Right lobe of liver (tissue), 6 donors: ENCODE measurements at regions not wholly inside any gene's neighbourhood (a gene's known extent, or its start where the extent isn't known, plus 50 kb on each side); places are given as distances from the start of the nearest gene placed in this dataset.
A peak's percentile ranks its signal among the peaks of the same experiment; 100 is the strongest.

ENCODE experiments used
- ATAC-seq, 4 donors: fragments of 200-7000 bp; cut with Tn5 transposase; one replicate each; pipeline ENCODE4 v1.9.1; 2020; ENCODE audit warnings: mild to moderate bottlenecking in 4 of 4, moderate library complexity in 4 of 4
- DNase-seq, 3 donors: peaks; one replicate each; pipeline ENCODE4 v3.0.0-alpha.2; 2020
- H3K27ac ChIP-seq, 3 donors: fragments of 200-600 bp; one replicate each; pipeline ENCODE4 v1.8.0; 2022
- H3K27me3 ChIP-seq, 2 donors: fragments of 200-600 bp; one replicate each; pipeline ENCODE4 v1.8.0; 2022
- H3K36me3 ChIP-seq, 4 donors: fragments of 200-600 bp; sonication (generic) in 1 of 4; one replicate each; pipeline versions ENCODE4 v1.5.1 to v1.8.0; 2017 to 2022; ENCODE audit warnings: control low read depth in 1 of 4
- H3K4me1 ChIP-seq, 4 donors: fragments of 200-600 bp; sonication (generic) in 1 of 4; one replicate each; pipeline versions ENCODE4 v1.5.1 to v1.8.0; 2017 to 2022; ENCODE audit warnings: control low read depth in 1 of 4
- H3K4me3 ChIP-seq, 3 donors: fragments of 200-600 bp; one replicate each; pipeline ENCODE4 v1.8.0; 2022
- H3K9me3 ChIP-seq, 4 donors: fragments of 200-600 bp; sonication (generic) in 1 of 4; one replicate each; pipeline versions ENCODE4 v1.5.1 to v1.8.0; 2017 to 2022; ENCODE audit warnings: control low read depth in 1 of 4
- POLR2A ChIP-seq: fragments of 450-650 bp; IDR thresholded peaks from one replicate; pipeline ENCODE4 v1.6.1; 2017; ENCODE audit warnings: antibody characterized with exemption, mild to moderate bottlenecking
- WGBS: methylation state at CpG from one replicate; pipeline ENCODE4 v1.1.6; 2018; ENCODE audit warnings: low coverage, low lambda C conversion rate; ENCODE audit not compliant: insufficient coverage; ENCODE audit errors: missing lambda C conversion rate; 5-methylcytosine and 5-hydroxymethylcytosine counted together
- intact Hi-C, 2 donors: fragments of 100-400 bp; cut with DNase I; formaldehyde crosslinking; loops; one replicate each; pipeline versions ENCODE4 v1.11.2 to v1.14.1; 2022
- TF ChIP-seq, protein P1 (sequence below), 4 donors: fragments of 200-600 bp in 3 of 4; fragments of 450-650 bp in 1 of 4; IDR thresholded peaks; one replicate each; pipeline versions ENCODE4 v1.5.1 to v1.8.0; 2016 to 2022; ENCODE audit warnings: antibody characterized with exemption in 4 of 4, mild to moderate bottlenecking in 2 of 4
- donor health status: DM: no; HTN: yes; CAD: no.
- donor health status: DM: no; HTN: no; CAD: no.
- donor health status: DM: no; HTN: no; CAD: no.
- donor health status: DM: no; HTN: yes; CAD: no.
- donor health status: DM: no; HTN: yes; CAD: no.

DNA sequence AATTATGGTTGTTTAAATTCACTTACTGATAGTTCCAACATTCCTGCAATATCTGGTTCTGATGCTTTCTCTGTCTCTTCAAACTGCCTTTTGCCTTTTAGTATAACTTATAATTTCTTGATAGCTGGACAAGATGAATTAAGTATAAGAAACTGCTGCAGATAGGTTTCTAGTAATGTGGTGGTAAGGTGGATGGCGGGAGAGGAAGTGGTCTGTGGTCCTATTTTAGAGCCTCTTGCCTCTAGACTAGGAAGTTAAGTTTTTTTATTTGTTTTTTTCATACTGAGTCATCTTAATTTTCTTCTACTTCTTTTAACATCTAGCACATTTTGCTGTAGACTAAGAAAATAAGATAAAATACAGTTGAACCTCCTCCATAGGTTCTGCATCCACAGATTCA is 310.0 kb downstream of the SLITRK2 start:
- no peak for ATAC-seq
- Histone ChIP-seq H3K4me3 (no peak overlapping the region), H3K4me1 (no peaks in the 10 kb centered on the region), H3K9me3 (no peaks in the 10 kb centered on the region), H3K36me3 (no peaks in the 10 kb centered on the region), H3K27ac (no peak overlapping the region), H3K27me3 (no peaks in the 10 kb centered on the region)
- TF ChIP-seq, protein P1, sequence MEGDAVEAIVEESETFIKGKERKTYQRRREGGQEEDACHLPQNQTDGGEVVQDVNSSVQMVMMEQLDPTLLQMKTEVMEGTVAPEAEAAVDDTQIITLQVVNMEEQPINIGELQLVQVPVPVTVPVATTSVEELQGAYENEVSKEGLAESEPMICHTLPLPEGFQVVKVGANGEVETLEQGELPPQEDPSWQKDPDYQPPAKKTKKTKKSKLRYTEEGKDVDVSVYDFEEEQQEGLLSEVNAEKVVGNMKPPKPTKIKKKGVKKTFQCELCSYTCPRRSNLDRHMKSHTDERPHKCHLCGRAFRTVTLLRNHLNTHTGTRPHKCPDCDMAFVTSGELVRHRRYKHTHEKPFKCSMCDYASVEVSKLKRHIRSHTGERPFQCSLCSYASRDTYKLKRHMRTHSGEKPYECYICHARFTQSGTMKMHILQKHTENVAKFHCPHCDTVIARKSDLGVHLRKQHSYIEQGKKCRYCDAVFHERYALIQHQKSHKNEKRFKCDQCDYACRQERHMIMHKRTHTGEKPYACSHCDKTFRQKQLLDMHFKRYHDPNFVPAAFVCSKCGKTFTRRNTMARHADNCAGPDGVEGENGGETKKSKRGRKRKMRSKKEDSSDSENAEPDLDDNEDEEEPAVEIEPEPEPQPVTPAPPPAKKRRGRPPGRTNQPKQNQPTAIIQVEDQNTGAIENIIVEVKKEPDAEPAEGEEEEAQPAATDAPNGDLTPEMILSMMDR (IDR thresholded peaks at IDR 0.05) = no peak
- no peak for TF ChIP-seq POLR2A
- WGBS = 11% methylated on average over 1 of the region's 1 CpG
- no peak for DNase-seq
- intact Hi-C loops = no loop called here

DNA sequence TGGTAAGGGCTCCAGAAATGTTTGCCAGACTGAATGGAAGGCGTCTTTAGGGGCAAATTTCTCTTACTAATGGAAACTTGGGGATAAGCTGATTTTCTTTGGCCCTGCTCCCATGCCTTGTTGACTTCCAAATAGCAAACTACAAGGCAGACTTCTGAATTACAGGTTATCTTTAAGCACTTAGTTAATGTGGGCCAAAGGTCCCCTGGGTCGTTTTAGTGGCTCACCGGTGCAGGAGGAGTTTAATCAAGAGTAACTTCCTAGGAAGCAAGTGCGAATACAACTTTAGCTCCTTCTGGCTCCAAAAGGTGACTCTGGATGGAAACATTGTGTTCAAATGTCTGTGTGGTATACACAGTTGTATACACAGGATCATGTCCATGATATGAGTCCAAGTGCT is 323.6 kb downstream of the SLITRK2 start:
- Histone ChIP-seq H3K36me3 (no peaks in the 10 kb centered on the region), H3K27me3 (no peaks in the 10 kb centered on the region), H3K9me3 (no peaks in the 10 kb centered on the region), H3K4me1 (no peaks in the 10 kb centered on the region), H3K4me3 (no peak overlapping the region), H3K27ac (no peak overlapping the region)
- no peak for DNase-seq
- no peak for ATAC-seq
- intact Hi-C loops = no loop called here
- TF ChIP-seq POLR2A = no peak
- TF ChIP-seq, protein P1 (IDR thresholded peaks at IDR 0.05) = no peak
- WGBS = 50% methylated on average over 4 of the region's 4 CpGs

DNA sequence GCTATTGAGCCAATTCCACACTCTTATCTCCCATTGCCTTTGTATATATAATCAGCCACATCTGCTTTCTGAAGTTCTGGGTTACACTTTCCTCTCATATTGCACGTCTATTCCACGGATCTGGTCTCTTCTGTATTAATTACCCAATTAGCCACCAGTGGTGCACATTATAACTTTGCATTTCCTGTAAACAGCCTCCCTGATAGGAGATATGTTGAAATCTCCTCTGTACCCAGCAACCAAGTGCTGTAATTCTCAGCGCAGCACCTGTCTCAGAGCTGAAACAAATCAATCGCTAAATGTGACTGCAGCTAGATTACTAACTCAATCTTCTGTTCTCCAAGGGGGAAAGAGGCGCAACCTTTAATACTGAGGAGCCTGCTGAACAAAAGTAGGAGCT is 326.4 kb downstream of the SLITRK2 start:
- Histone ChIP-seq H3K9me3 (no peaks in the 10 kb centered on the region), H3K27ac (no peak overlapping the region), H3K27me3 (no peaks in the 10 kb centered on the region), H3K4me1 (no peaks in the 10 kb centered on the region), H3K36me3 (no peaks in the 10 kb centered on the region), H3K4me3 (no peak overlapping the region)
- intact Hi-C loops = no loop called here
- TF ChIP-seq, protein P1 (IDR thresholded peaks at IDR 0.05) = no peak
- TF ChIP-seq POLR2A = no peak
- 35% methylated on average over 5 of the region's 5 CpGs for WGBS
- DNase-seq (no peak), ATAC-seq (peak in 2 of 4 donors; percentile 43 to 66)

DNA sequence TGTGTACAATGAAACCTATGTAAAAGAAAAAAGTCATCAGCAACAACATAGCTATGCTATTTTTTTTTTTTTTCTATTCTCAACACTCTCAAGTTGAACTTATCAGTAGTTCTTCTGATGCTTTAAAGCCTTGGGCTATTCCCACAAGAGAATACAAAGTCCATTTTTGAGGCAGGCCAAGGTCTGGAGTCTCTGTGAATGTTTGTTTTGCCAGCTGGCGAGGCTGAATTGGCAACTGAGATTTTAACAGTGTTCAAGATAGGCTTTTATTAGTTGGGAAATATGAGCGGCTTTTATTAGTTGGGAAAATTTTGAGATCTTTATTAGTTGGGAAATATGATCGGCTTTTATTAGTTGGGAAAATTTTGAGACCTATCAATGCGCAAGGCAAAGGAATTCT is 336.6 kb downstream of the SLITRK2 start:
- 47% methylated on average over 4 of the region's 4 CpGs for WGBS

More for the DNA sequence above, 336.6 kb downstream of the SLITRK2 start:
- H3K4me3 ChIP-seq = no peak overlapping the region
- intact Hi-C loops = no loop called here
- no peaks in the 10 kb centered on the region for H3K4me1 ChIP-seq
- no peak overlapping the region for H3K27ac ChIP-seq
- no peaks in the 10 kb centered on the region for H3K9me3 ChIP-seq
- no peaks in the 10 kb centered on the region for H3K27me3 ChIP-seq
- TF ChIP-seq, protein P1 (IDR thresholded peaks at IDR 0.05) = no peak
- TF ChIP-seq POLR2A = no peak
- no peaks in the 10 kb centered on the region for H3K36me3 ChIP-seq
- DNase-seq (peak in 1 of 3 donors; percentile 59), ATAC-seq (peak; percentile 71 to 85 (median 80))
